Neuronal stem cell (in vitro differentiated cells): ENCODE measurements at regions not wholly inside any gene's neighbourhood (a gene's known extent, or its start where the extent isn't known, plus 50 kb on each side); places are given as distances from the start of the nearest gene placed in this dataset.

Experiments used
- DNase-seq: peaks from one replicate; pipeline ENCODE4 v3.0.0-alpha.2; 2013; ENCODE audit warnings: low spot score
- H2AFZ ChIP-seq: one replicate; pipeline ENCODE4 v1.6.1; 2013; ENCODE audit warnings: mild to moderate bottlenecking, low read length, inconsistent platforms
- H2AK5ac ChIP-seq: 2 replicates; pipeline ENCODE4 v1.6.1; 2013; ENCODE audit warnings: low read depth, mild to moderate bottlenecking, inconsistent platforms, low read length, moderate library complexity, mixed read lengths
- H2BK120ac ChIP-seq: 2 replicates; pipeline ENCODE4 v1.6.1; 2013; ENCODE audit warnings: low read depth, mild to moderate bottlenecking, inconsistent platforms, low read length, moderate library complexity, mixed read lengths
- H2BK12ac ChIP-seq: one replicate; pipeline ENCODE4 v1.6.1; 2013; ENCODE audit warnings: low read length, inconsistent platforms
- H2BK15ac ChIP-seq: 2 replicates; pipeline ENCODE4 v1.6.1; 2013; ENCODE audit warnings: mild to moderate bottlenecking, low read length, inconsistent platforms, mixed read lengths
- H2BK5ac ChIP-seq: one replicate; pipeline ENCODE4 v1.6.1; 2013; ENCODE audit warnings: inconsistent platforms, mild to moderate bottlenecking, low read length, moderate library complexity
- H3K14ac ChIP-seq: one replicate; pipeline ENCODE4 v1.6.1; 2013; ENCODE audit warnings: low read length, inconsistent platforms
- H3K18ac ChIP-seq: 2 replicates; pipeline ENCODE4 v1.6.1; 2013; ENCODE audit warnings: low read length, inconsistent platforms
- H3K23ac ChIP-seq: 2 replicates; pipeline ENCODE4 v1.6.1; 2013; ENCODE audit warnings: low read depth, mild to moderate bottlenecking, mixed read lengths, low read length, inconsistent platforms; ENCODE audit not compliant: poor library complexity
- H3K27ac ChIP-seq: replicated peaks from 3 replicates; pipeline ENCODE4 v1.5.1; 2013; ENCODE audit warnings: low read length, inconsistent platforms
- H3K27me3 ChIP-seq, 3 experiments: 2 replicates each; pipeline ENCODE4 v1.6.1; 2013; ENCODE audit warnings: low read length in 3 of 3, mild to moderate bottlenecking in 2 of 3, inconsistent platforms in 1 of 3, low read depth in 1 of 3, mixed read lengths in 1 of 3, moderate library complexity in 1 of 3; ENCODE audit not compliant: control insufficient read depth in 3 of 3, insufficient read depth in 3 of 3
- H3K36me3 ChIP-seq, 2 donors: replicated peaks in 1 of 2; 2 replicates each; pipeline ENCODE4 v1.6.1; 2013; ENCODE audit warnings: low read length in 2 of 2; ENCODE audit not compliant: control insufficient read depth in 2 of 2, insufficient read depth in 2 of 2
- H3K4ac ChIP-seq: 2 replicates; pipeline ENCODE4 v1.6.1; 2013; ENCODE audit warnings: inconsistent platforms, mild to moderate bottlenecking, low read length, moderate library complexity
- H3K4me1 ChIP-seq, 2 donors: 1 replicate in 1 of 2; 2 replicates in 1 of 2; pipeline ENCODE4 v1.6.1; 2013; ENCODE audit warnings: low read length in 2 of 2, low read depth in 1 of 2; ENCODE audit not compliant: control insufficient read depth in 2 of 2, insufficient read depth in 1 of 2
- H3K4me2 ChIP-seq: one replicate; pipeline ENCODE4 v1.6.1; 2013; ENCODE audit warnings: mild to moderate bottlenecking, low read length, inconsistent platforms; ENCODE audit not compliant: insufficient read depth, poor library complexity, severe bottlenecking
- H3K4me3 ChIP-seq, 2 donors: 2 replicates each; pipeline ENCODE4 v1.5.1; 2013; ENCODE audit warnings: low read length in 2 of 2, mild to moderate bottlenecking in 2 of 2, inconsistent platforms in 1 of 2, moderate library complexity in 1 of 2
- H3K79me1 ChIP-seq: one replicate; pipeline ENCODE4 v1.6.1; 2013; ENCODE audit warnings: low read depth, mild to moderate bottlenecking, inconsistent platforms, low read length, moderate library complexity
- H3K9ac ChIP-seq: one replicate; pipeline ENCODE4 v1.6.1; 2013; ENCODE audit warnings: mild to moderate bottlenecking, low read depth, low read length, inconsistent platforms; ENCODE audit not compliant: poor library complexity
- H3K9me3 ChIP-seq, 2 donors: replicated peaks in 1 of 2; 2 replicates each; pipeline versions ENCODE3 to v1.6.1; 2013; ENCODE audit warnings: low read length in 2 of 2, mild to moderate bottlenecking in 2 of 2, inconsistent platforms in 1 of 2, low read depth in 1 of 2, mixed read lengths in 1 of 2, moderate library complexity in 1 of 2; ENCODE audit not compliant: control insufficient read depth in 2 of 2, insufficient read depth in 1 of 2
- H4K8ac ChIP-seq: one replicate; pipeline ENCODE4 v1.6.1; 2013; ENCODE audit warnings: low read depth, mild to moderate bottlenecking, inconsistent platforms, low read length, moderate library complexity
- H4K91ac ChIP-seq: one replicate; pipeline ENCODE4 v1.6.1; 2013; ENCODE audit warnings: low read length, low read depth, mild to moderate bottlenecking, inconsistent platforms; ENCODE audit not compliant: poor library complexity
- WGBS, 2 donors: extraction: QIAGEN DNeasy Blood & Tissue Kit; methylation state at CpG; one replicate each; pipeline ENCODE4 v1.1.7; 2013; ENCODE audit warnings: missing lambda C conversion rate in 2 of 2, mixed read lengths in 1 of 2; ENCODE audit not compliant: insufficient read length in 2 of 2, insufficient replicate concordance in 1 of 2; ENCODE audit errors: extremely low coverage in 2 of 2; 5-methylcytosine and 5-hydroxymethylcytosine counted together

- Histone ChIP-seq H2BK15ac (no peak overlapping the region), H3K79me1 (no peaks in the 10 kb centered on the region), H2BK12ac (no peak overlapping the region), H3K9me3 (no peaks in the 10 kb centered on the region), H3K27ac (peak overlapping the region; percentile 54), H3K36me3 (no peaks in the 10 kb centered on the region), H4K91ac (no peak overlapping the region), H2BK5ac (no peak overlapping the region), H2AFZ (peak overlapping the region; percentile 69), H3K4me3 (no peak overlapping the region), H3K23ac (no peak overlapping the region), H4K8ac (no peak overlapping the region), H3K4me1 (peaks cover 10 to 37% of the 10 kb centered on the region in 2 donors), H2BK120ac (no peak overlapping the region), H3K18ac (no peak overlapping the region), H3K9ac (no peak overlapping the region), H3K14ac (no peak overlapping the region), H2AK5ac (no peak overlapping the region), H3K27me3 (no peaks in the 10 kb centered on the region), H3K4ac (no peak overlapping the region), H3K4me2 (no peak overlapping the region)
- DNase-seq: no peak
- no CpG with 5 or more reads among the region's 4 CpGs for WGBS, 2 donors
Observed at GRCh38 chr9:105968811-105969466, 274.6 kb downstream of the TMEM38B start.

GRCh38 chr9:105969636-105970035 is 275.3 kb downstream of the TMEM38B start:
- H3K14ac ChIP-seq: no peak overlapping the region
- H2BK12ac ChIP-seq: no peak overlapping the region
- H3K79me1 ChIP-seq: no peaks in the 10 kb centered on the region
- H3K36me3 ChIP-seq: no peaks in the 10 kb centered on the region
- no peak overlapping the region for H2BK120ac ChIP-seq
- H3K4me3 ChIP-seq: no peak overlapping the region
- no peak overlapping the region for H3K4ac ChIP-seq
- H2AFZ ChIP-seq: peak overlapping the region; percentile 69
- H2AK5ac ChIP-seq: no peak overlapping the region
- peaks cover 10 to 41% of the 10 kb centered on the region in 2 donors for H3K4me1 ChIP-seq
- no peak overlapping the region for H3K4me2 ChIP-seq
- H2BK5ac ChIP-seq: no peak overlapping the region
- no peaks in the 10 kb centered on the region for H3K9me3 ChIP-seq
- no peak overlapping the region for H3K23ac ChIP-seq
- H4K91ac ChIP-seq: no peak overlapping the region
- H4K8ac ChIP-seq: no peak overlapping the region
- H3K27ac ChIP-seq: peak overlapping the region; percentile 54
- no peak overlapping the region for H2BK15ac ChIP-seq
- no CpG with 5 or more reads among the region's 1 CpG for WGBS, 2 donors
- no peak for DNase-seq
- no peak overlapping the region for H3K18ac ChIP-seq
- no peaks in the 10 kb centered on the region for H3K27me3 ChIP-seq
- no peak overlapping the region for H3K9ac ChIP-seq

- H3K14ac ChIP-seq: no peak overlapping the region
Observed at GRCh38 chr9:105971986-105972385, 277.6 kb downstream of the TMEM38B start.

GRCh38 chr9:105972466-105973204 is 278.3 kb downstream of the TMEM38B start:
- Histone ChIP-seq H3K36me3 (no peaks in the 10 kb centered on the region), H3K14ac (no peak overlapping the region), H4K91ac (no peak overlapping the region), H3K18ac (no peak overlapping the region), H2BK12ac (no peak overlapping the region), H3K4ac (no peak overlapping the region), H2BK5ac (no peak overlapping the region), H3K27ac (no peak overlapping the region), H3K4me1 (peaks cover 24 to 68% of the 10 kb centered on the region in 2 donors), H2AFZ (no peak overlapping the region), H3K9me3 (no peaks in the 10 kb centered on the region), H2BK120ac (no peak overlapping the region), H3K9ac (no peak overlapping the region), H4K8ac (no peak overlapping the region), H3K23ac (no peak overlapping the region), H2BK15ac (no peak overlapping the region), H3K27me3 (no peaks in the 10 kb centered on the region), H2AK5ac (no peak overlapping the region), H3K4me2 (no peak overlapping the region), H3K79me1 (no peaks in the 10 kb centered on the region), H3K4me3 (no peak overlapping the region)
- WGBS, 2 donors: no CpG with 5 or more reads among the region's 6 CpGs
- DNase-seq: no peak

More at GRCh38 chr9:105971986-105972385, 277.6 kb downstream of the TMEM38B start:
- Histone ChIP-seq H3K23ac (no peak overlapping the region), H3K4me2 (no peak overlapping the region), H2BK15ac (no peak overlapping the region), H2AFZ (no peak overlapping the region), H3K27me3 (no peaks in the 10 kb centered on the region), H3K4me1 (peaks cover 19 to 62% of the 10 kb centered on the region in 2 donors), H4K91ac (no peak overlapping the region), H3K79me1 (no peaks in the 10 kb centered on the region), H4K8ac (no peak overlapping the region), H3K4ac (no peak overlapping the region), H3K9me3 (no peaks in the 10 kb centered on the region), H2BK5ac (no peak overlapping the region), H3K4me3 (no peak overlapping the region), H3K18ac (no peak overlapping the region), H2BK12ac (no peak overlapping the region), H2AK5ac (no peak overlapping the region), H2BK120ac (no peak overlapping the region), H3K36me3 (no peaks in the 10 kb centered on the region), H3K27ac (no peak overlapping the region), H3K9ac (no peak overlapping the region)
- DNase-seq: no peak
- no CpG with 5 or more reads among the region's 2 CpGs for WGBS, 2 donors
